WERI-Rb-1 (cell line): ENCODE measurements at regions not wholly inside any gene's neighbourhood (a gene's known extent, or its start where the extent isn't known, plus 50 kb on each side); places are given as distances from the start of the nearest gene placed in this dataset.
"Not testable (repeated sequence)": the region's sequence is repeated elsewhere in the genome, so short reads cannot be mapped to it uniquely, and the experiment has no call there.

Experiments
- DNase-seq: peaks from one replicate; pipeline ENCODE4 v3.0.0-alpha.2; 2020
- H3K27ac ChIP-seq: fragments of 250-450 bp; sonication (Bioruptor Pico); 2 replicates; pipeline ENCODE4 v1.5.1; 2020; ENCODE audit warnings: mild to moderate bottlenecking, moderate library complexity
- H3K27me3 ChIP-seq: fragments of 250-450 bp; sonication (Bioruptor Pico); 2 replicates; pipeline ENCODE4 v1.5.1; 2021; ENCODE audit warnings: mild to moderate bottlenecking, low read depth, moderate library complexity; ENCODE audit not compliant: insufficient read depth, severe bottlenecking
- H3K36me3 ChIP-seq: fragments of 250-450 bp; sonication (Bioruptor Pico); 2 replicates; pipeline ENCODE4 v1.5.1; 2020; ENCODE audit warnings: mild to moderate bottlenecking, moderate library complexity
- H3K4me3 ChIP-seq: 2 replicates; pipeline ENCODE4 v1.5.1; 2011; ENCODE audit warnings: low read depth, mild to moderate bottlenecking, control low read depth, low read length
- H3K9me3 ChIP-seq: fragments of 250-450 bp; sonication (Bioruptor Pico); 2 replicates; pipeline ENCODE4 v1.5.1; 2021; ENCODE audit warnings: mild to moderate bottlenecking, moderate library complexity; ENCODE audit not compliant: severe bottlenecking
- CTCF ChIP-seq: IDR thresholded peaks from 2 replicates; pipeline ENCODE4 v1.5.1; 2011; ENCODE audit warnings: low read depth, mild to moderate bottlenecking, control low read depth, inconsistent platforms, low read length

- not testable (repeated sequence) for H3K9me3 ChIP-seq, H3K27me3 ChIP-seq, DNase-seq, H3K27ac ChIP-seq, H3K36me3 ChIP-seq, H3K4me3 ChIP-seq
These were observed 195.6 kb upstream of the ZNF469 start for GRCh38 chr16:88186889-88187870.

DNA sequence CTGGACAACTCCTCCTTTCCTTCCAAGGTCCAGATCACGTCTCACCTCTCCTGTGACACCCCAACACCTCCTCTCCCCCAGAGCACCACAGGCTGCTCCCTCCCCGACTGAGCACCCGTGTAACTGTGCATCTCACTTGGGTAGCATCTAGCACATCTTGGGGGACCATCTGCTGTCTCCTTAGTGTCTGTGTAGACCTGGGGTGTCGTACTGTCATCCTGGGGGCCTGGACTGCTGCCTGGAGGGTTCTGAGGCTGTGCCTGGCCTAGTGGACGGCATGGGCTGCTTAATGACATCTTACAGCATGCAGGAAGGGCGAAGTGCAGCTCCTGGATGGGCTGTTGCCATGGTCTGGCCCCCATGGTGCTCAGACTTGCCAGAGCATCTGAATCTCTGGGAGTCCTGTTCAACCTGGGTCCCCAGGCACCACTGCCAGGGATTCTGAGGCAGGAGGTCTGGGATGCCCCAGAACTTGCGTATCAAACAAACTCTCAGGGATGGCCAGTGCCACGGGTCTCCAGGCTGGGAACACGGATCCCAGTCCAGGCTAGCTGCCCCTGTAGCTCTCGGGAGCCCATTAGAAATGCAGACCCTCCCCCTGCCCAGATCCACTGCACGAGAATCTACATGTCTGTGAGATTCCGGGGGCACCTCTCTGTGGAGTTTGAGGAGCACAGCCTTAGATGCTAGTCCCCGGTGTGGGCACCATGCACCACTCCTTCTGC, 194.4 kb upstream of the ZNF469 start:
- not testable (repeated sequence) for H3K27ac ChIP-seq, H3K9me3 ChIP-seq, H3K27me3 ChIP-seq, H3K4me3 ChIP-seq, DNase-seq, H3K36me3 ChIP-seq

DNA sequence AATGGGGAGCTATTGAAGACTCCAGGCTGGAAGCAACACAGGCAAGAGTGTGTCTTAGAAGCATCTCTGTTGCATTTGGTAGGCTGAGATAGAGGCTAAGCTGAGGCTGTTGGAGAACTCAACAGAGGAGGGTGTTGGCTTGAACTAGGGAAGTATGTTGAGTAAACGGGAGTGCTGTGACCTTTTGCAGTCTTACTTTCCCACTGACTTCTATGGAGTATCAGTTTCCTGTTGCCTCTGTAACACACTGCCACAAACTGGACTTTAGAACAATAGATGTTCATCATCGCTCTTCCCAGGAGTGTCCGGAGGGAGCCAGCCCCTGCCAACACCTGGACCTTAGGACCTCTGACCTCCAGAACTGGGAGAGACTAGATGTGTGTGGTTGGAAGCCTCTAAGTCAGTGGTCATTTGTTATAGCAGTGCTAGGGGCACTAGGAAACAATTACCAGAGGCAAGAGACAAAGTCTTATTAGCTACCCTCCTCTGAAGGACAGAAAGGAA, 192.1 kb upstream of the ZNF469 start:
- not testable (repeated sequence) for DNase-seq, H3K27ac ChIP-seq, H3K9me3 ChIP-seq, H3K4me3 ChIP-seq, H3K27me3 ChIP-seq, H3K36me3 ChIP-seq

- H3K27me3 ChIP-seq, H3K36me3 ChIP-seq, DNase-seq, H3K9me3 ChIP-seq, H3K4me3 ChIP-seq, H3K27ac ChIP-seq: not testable (repeated sequence)
These were observed 191.6 kb upstream of the ZNF469 start for GRCh38 chr16:88191168-88191567.

- no peak for TF ChIP-seq CTCF
These were observed 190.2 kb upstream of the ZNF469 start for GRCh38 chr16:88192601-88193000.

DNA sequence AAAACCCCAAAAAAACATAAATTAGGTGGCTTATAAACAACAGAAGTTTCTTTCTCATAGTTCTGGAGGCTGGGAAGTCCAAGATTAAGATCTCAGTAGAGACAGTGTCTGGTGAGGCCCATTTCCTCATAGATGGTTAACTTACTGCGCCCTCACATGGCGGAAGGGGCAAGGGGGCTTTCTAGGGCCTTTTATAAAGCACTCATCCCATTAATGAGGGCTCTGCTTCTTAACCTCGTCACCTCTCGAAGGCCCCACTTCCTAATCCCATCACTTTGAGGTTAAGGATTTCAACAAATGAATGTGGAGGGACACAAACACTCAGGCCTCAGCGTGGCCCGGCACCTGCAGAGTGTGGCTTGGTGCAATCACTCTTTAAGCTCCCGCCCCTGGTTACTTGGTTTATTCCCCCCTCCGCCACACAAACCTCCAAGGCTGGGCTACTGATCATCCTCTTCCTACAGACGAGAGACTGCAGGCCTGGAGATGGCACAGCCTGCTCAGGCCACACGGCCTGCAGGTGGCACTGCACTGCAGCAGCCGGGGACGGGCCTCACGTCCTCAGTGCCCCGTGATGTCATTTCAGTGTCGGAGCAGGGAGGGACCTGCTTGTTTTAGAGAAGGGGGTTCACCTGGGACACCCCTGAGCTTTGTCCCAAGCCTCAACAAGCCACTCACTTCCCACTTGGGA, 188.9 kb upstream of the ZNF469 start:
- peak overlapping the region; percentile 32 for H3K4me3 ChIP-seq
- not testable (repeated sequence) for H3K9me3 ChIP-seq, H3K27ac ChIP-seq, H3K36me3 ChIP-seq, H3K27me3 ChIP-seq
- peak; percentile 54 for TF ChIP-seq CTCF
- peak; percentile 60 for DNase-seq

More at GRCh38 chr16:88192601-88193000, 190.2 kb upstream of the ZNF469 start:
- Histone ChIP-seq H3K27me3 (no peaks in the 10 kb centered on the region), H3K9me3 (no peaks in the 10 kb centered on the region), H3K27ac (no peak overlapping the region), H3K4me3 (no peak overlapping the region), H3K36me3 (no peaks in the 10 kb centered on the region)
- DNase-seq = no peak

DNA sequence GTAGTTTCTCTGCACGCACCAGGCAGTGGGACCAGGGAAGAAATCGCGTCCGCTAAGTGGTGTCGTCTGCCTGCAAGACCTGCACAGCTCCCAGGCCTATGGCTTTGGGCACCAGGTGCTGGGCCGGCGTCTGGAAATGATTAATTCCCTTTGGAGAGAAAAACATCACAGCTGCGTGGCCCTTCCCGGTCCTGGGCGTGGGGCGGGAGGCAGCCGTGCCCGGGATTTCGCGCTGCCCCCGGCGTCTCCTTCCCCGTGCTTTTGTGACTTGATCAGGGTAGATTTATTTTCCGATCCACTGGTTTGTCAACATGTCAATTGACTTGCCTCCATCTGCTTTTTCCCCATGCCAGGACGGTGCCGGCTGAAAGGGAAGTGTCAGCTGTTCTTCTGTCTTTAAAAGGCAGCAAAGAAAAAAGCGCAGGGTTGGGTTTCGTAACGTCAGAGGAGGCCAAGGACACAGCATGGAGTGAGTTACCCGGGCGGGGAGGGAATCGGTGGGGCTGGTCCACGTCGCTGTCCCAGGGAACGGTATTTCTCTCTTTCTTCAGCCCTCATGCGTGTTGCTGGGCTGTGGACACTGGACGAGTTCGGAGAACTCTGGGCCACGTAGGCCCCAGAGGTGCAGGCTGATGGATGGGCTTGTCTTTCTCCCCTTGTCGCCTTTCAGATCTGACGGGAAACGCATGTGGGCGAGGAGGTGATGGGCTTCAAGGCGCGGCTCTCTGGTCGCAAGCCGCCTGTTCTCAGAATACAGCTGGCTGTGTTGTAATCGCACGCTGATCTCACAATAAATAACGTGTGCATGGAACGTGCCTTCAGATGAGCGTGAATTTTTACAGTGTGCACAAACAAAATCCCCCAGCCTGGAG, 188.1 kb upstream of the ZNF469 start:
- peak; percentile 26 for DNase-seq
- no peaks in the 10 kb centered on the region for H3K36me3 ChIP-seq
- peak overlapping the region; percentile 32 for H3K4me3 ChIP-seq
- H3K9me3 ChIP-seq = no peaks in the 10 kb centered on the region
- no peak for TF ChIP-seq CTCF
- no peak overlapping the region for H3K27ac ChIP-seq
- no peaks in the 10 kb centered on the region for H3K27me3 ChIP-seq
